Panc1 (cell line): ENCODE measurements at regions not wholly inside any gene's neighbourhood (a gene's known extent, or its start where the extent isn't known, plus 50 kb on each side); places are given as distances from the start of the nearest gene placed in this dataset.

Experiments used
- ATAC-seq: fragments of 200-7000 bp; cut with Tn5 transposase; 2 replicates; pipeline ENCODE4 v1.9.1; 2020; ENCODE audit warnings: mild to moderate bottlenecking, moderate library complexity
- BruUV-seq: library from RNA; stranded (reverse); fragments of 400-500 nt; replicated peaks from 2 replicates; lab custom pipeline; 2021; lab: Mats Ljungman, UMichigan
- CTCF ChIA-PET: fragments of 300-600 bp; sonication (Branson Sonifier 250); formaldehyde crosslinking; loops from one replicate; lab custom pipeline; 2022; ENCODE audit warnings: antibody characterized with exemption; lab: Charles Lee
- POLR2A ChIA-PET: fragments of 300-600 bp; sonication (Branson Sonifier 250); formaldehyde crosslinking; loops from one replicate; lab custom pipeline; 2022; ENCODE audit warnings: antibody characterized with exemption; lab: Charles Lee
- DNase-seq: peaks from one replicate; pipeline ENCODE4 v3.0.0-alpha.2; 2010; ENCODE audit warnings: low read depth, low spot score
- H3K27ac ChIP-seq: 2 replicates; pipeline ENCODE4 v1.5.1; 2011; ENCODE audit warnings: mild to moderate bottlenecking, low read length, inconsistent platforms
- H3K27me3 ChIP-seq: fragments of 200-500 bp; sonication (Bioruptor generic); 2 replicates; pipeline ENCODE4 v1.6.0; 2014; ENCODE audit warnings: low read length, inconsistent platforms; ENCODE audit not compliant: control insufficient read depth, insufficient read depth
- H3K36me3 ChIP-seq: fragments of 200-500 bp; sonication (Bioruptor generic); 2 replicates; pipeline ENCODE4 v1.5.1; 2014; ENCODE audit warnings: inconsistent platforms, mild to moderate bottlenecking, low read length, moderate library complexity; ENCODE audit not compliant: control insufficient read depth, insufficient read depth
- H3K4me1 ChIP-seq: 2 replicates; pipeline ENCODE4 v1.5.1; 2011; ENCODE audit warnings: inconsistent platforms, mild to moderate bottlenecking, low read length, moderate library complexity; ENCODE audit not compliant: control insufficient read depth, insufficient read depth
- H3K4me3 ChIP-seq, 2 experiments: 2 replicates each; pipeline ENCODE4 v1.5.1; 2011 to 2012; ENCODE audit warnings: low read depth in 2 of 2, low read length in 2 of 2, mild to moderate bottlenecking in 2 of 2, inconsistent platforms in 1 of 2, moderate library complexity in 1 of 2
- H3K9me3 ChIP-seq: fragments of 200-500 bp; sonication (Bioruptor generic); 2 replicates; pipeline ENCODE4 v1.5.1; 2014; ENCODE audit warnings: low read depth, mild to moderate bottlenecking, inconsistent platforms, low read length, moderate library complexity; ENCODE audit not compliant: control insufficient read depth, insufficient read depth
- CTCF ChIP-seq: fragments of 450-650 bp; IDR thresholded peaks from 2 replicates; pipeline ENCODE4 v1.5.1; 2017; ENCODE audit warnings: mild to moderate bottlenecking
- POLR2AphosphoS5 ChIP-seq: IDR thresholded peaks from 2 replicates; pipeline ENCODE4 v1.6.1; 2012; ENCODE audit warnings: mild to moderate bottlenecking, low read depth, low read length, moderate library complexity
- REST ChIP-seq, 2 experiments: IDR thresholded peaks; 2 replicates each; pipeline ENCODE4 v1.6.1; 2011 to 2012; ENCODE audit warnings: low read depth in 2 of 2, control low read depth in 1 of 2, low read length in 1 of 2, mild to moderate bottlenecking in 1 of 2, moderate library complexity in 1 of 2; ENCODE audit not compliant: insufficient read depth in 1 of 2
- SIN3A ChIP-seq: IDR thresholded peaks from 2 replicates; pipeline ENCODE4 v1.6.1; 2012; ENCODE audit warnings: low read depth, mild to moderate bottlenecking, low read length, moderate library complexity, borderline replicate concordance; ENCODE audit not compliant: insufficient read depth
- TCF7L2 ChIP-seq: IDR thresholded peaks from 2 replicates; pipeline ENCODE4 v1.6.1; 2011; ENCODE audit warnings: mild to moderate bottlenecking, low read depth, low read length, inconsistent platforms
- in situ Hi-C: cut with HindIII; loops from 2 replicates; pipeline ENCODE4 v1.10.0; 2016; ENCODE audit warnings: low sequenced_read_pairs, low pct_unique_long_range_greater_than_20kb
- intact Hi-C: fragments of 100-400 bp; cut with micrococcal nuclease; formaldehyde crosslinking; loops from one replicate; pipeline ENCODE4 v1.10.0; 2022; ENCODE audit not compliant: unreplicated experiment

GRCh38 chr14:61934385-61934784, 172.2 kb downstream of the SNAPC1 start:
- Histone ChIP-seq H3K9me3 (no peaks in the 10 kb centered on the region), H3K36me3 (no peaks in the 10 kb centered on the region), H3K4me1 (no peaks in the 10 kb centered on the region), H3K27me3 (no peaks in the 10 kb centered on the region), H3K4me3 (no peak overlapping the region), H3K27ac (no peak overlapping the region)
- ChIA-PET POLR2A (no interaction called here), CTCF (no interaction called here)
- no peak for ATAC-seq
- no peak for DNase-seq
- TF ChIP-seq TCF7L2 (no peak), SIN3A (no peak), CTCF (no peak), POLR2AphosphoS5 (no peak), REST (IDR thresholded peaks at IDR 0.05; ENCODE audit: insufficient read depth in 1 of 2, low read depth in 2 of 2, low read length in 1 of 2) (no peak)
- in situ Hi-C loops, result no loop called here
- intact Hi-C loops, result no loop called here
- no TSS peak for BruUV-seq

- in situ Hi-C loops, result no loop called here
- ATAC-seq, result no peak
- H3K4me1 ChIP-seq, result no peaks in the 10 kb centered on the region
- TF ChIP-seq REST (IDR thresholded peaks at IDR 0.05; ENCODE audit: insufficient read depth in 1 of 2, low read depth in 2 of 2, low read length in 1 of 2), result no peak
- TF ChIP-seq POLR2AphosphoS5, result no peak
- no peak for TF ChIP-seq CTCF
- no peak for TF ChIP-seq SIN3A
- no peak for TF ChIP-seq TCF7L2
- intact Hi-C loops, result no loop called here
- no peaks in the 10 kb centered on the region for H3K36me3 ChIP-seq
- no peak for DNase-seq
- H3K27ac ChIP-seq, result no peak overlapping the region
- POLR2A ChIA-PET, result no interaction called here
- no peaks in the 10 kb centered on the region for H3K9me3 ChIP-seq
- H3K27me3 ChIP-seq, result no peaks in the 10 kb centered on the region; the same call in 1 of the 2 replicates
- CTCF ChIA-PET, result no interaction called here
- BruUV-seq, result no TSS peak
- H3K4me3 ChIP-seq, result no peak overlapping the region
Observed at GRCh38 chr14:61939776-61940175, 177.6 kb downstream of the SNAPC1 start.
